HT-29 (cell line): ENCODE measurements at regions not wholly inside any gene's neighbourhood (a gene's known extent, or its start where the extent isn't known, plus 50 kb on each side); places are given as distances from the start of the nearest gene placed in this dataset.

ENCODE experiments used
- DNase-seq: peaks from one replicate; pipeline ENCODE4 v3.0.0-alpha.2; 2015; ENCODE audit warnings: low spot score

DNA sequence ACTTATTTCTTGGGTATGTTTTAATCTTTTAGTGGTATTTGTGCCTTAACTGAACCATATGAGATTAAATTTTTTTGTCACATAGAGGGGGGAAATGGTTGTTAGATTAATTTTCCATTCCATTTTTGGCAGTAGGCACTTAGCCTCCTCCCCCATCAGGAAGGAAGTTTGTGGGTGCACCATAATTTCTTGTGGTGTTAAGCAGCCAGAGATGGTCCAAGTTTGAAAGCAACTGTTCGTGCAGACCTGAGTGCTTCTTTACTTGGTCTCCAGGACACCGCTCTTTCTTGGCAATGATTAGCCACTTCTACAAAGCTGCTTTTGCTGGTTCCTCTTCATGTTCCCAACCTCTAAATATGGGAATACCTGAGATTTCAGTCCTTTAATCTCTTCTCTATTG is 92.7 kb upstream of the RPL34 start:
- DNase-seq = no peak

DNA sequence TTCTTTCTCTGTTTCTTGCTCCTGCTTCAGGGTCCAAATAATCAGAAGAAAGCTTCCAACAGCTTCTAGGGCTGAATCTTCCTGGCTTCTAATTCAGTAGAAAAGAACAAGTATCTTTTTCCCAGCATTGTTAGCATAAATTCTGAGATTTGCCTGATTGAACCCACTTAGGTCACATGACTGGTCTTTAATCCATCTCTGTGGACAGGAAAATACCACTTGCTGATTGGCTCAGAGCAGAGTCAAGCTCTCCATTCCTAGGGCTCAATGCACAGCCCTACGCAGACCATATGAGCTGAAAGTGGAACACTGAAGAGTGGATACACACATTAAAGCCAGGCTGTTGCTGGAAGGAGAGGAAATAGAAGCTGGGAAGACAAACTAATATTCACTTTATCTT is 99.6 kb upstream of the RPL34 start:
- no peak for DNase-seq

DNA sequence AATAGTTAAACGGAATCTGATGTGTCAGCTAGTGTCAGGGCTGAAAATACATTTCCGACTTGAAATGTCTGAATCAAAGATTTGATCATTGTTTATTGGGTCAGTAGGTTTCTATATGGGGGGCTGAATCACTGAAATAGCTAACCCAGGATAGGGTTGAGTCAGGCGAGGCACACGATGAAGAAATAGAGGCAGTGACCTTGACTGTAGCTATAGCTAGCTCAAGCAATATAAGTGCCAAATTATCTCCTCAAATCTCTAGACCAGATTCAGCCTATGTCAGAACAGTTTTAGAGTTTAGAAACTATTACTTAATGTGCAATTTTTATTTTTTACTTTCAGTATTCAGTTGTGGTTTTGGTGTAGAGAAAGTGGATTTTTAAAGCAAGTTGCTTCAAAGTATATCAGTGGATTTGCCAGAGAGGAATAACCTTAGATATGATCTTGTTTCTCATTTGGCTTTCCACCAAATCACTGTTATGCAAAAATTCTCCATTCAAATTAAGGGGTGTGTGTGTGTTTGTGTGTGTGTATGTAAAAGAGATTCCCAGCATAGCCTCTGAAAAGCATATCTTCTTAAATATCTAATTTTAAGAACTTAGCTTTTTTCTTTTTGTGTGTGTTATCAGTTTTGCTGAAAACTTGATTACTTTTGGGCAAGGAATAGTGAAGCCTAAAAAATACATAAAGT is 100.3 kb upstream of the RPL34 start:
- DNase-seq = no peak

DNA sequence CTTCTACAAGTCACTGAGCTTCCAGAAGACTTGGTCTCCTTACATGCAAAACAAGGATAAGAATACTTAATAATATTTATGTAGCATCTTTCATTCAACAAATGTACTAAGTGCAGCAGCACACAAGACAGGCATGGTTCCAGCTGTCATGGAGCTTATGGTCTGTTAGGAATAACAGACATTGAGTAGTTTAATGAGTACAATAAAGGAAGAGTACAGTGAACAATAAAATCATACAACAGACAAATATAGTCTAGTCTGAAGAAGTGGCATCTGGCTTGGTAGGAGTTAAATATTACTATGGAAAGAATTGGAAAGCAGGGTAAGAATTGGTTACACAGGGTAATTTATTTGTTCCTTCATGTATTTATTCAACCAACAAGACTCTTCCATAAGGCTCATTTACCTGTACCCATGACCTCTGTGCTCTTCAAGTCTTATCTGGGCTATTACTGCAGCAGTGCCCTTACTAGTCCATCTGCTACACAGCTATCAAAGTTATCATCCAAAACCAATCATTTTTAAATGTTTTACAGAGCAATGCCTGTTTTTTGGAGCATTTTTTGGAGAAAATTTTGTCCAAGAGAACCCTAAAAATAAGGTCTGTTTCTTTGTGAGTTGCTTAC is 101.1 kb upstream of the RPL34 start:
- no peak for DNase-seq

DNA sequence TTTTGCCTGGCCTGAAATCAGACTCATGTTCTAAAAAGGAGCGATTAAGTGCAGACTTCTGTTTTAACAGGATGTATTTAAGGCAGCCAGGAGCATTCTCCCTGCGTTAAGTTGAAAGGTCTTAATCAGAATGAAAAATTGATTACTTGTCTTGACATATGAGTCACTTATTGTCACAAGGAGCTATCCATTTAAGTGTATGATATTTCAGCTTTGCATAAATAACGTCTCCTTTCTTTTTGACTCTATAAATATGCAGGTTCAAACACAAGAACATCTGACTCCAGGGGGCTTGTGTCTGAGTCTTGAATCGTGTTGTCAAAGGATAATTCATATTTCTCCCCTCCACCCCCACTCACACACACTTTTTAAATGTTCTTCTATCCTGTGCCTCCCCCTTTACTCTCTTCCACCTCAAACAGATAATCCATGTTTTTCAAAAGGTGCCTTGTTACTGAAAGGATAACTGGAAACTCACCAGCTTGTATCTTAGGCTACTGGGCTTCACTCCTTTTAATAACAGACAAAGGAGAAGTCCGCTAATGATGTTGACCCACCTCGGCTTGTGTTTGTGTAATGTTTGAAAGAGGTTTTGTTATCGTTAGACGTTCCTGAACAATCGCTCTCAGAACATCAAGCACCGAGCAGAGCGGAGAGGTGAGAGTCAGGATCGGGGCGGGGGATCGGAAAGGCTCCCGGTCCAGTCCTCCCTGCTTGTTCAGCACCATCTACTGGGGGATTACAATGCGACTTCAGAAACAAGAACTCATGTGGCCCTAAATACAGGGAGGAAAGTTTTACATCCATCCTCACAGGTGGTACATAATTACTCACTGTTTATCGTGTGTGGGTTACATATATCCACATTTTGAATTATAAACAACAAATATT is 107.5 kb upstream of the RPL34 start:
- DNase-seq = peak; percentile 62

DNA sequence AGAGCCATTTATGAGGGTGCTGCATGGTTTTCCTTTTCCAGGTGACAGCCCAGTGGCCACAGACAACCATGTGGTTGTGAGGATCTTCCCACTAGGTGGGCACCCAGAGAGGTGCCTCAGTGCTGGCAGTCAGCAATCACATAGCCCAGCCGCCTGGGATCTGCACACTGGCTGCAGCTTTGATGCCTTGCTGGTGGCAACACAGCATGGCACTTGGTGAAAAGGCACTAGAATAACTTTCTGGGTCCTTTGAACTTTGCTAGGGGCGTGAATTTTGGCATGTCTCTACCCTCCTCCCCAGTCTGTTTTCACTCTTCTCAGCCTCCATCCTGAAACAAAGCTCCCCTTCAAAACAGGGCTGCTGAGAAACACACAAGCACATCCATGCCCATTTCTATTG is 108.8 kb upstream of the RPL34 start:
- DNase-seq = no peak

DNA sequence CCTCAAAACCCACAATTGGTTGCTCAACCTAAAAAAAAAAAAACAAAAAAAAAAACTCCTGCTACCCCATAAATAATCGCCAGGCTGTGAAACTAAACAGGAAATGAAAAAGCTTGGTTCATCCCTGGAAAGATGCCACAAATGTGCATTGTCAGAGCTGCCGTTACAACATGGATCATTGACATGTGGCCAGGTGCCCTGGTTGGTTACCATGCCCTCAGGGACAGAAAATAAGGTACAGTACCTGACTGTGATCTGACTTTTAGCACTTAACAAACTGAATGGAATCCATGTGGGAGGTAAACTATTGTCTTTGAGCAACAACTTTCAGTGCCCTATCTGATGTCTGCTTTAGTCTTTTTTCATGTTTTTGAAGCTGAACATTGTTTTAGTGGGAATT is 118.0 kb upstream of the RPL34 start:
- no peak for DNase-seq

DNA sequence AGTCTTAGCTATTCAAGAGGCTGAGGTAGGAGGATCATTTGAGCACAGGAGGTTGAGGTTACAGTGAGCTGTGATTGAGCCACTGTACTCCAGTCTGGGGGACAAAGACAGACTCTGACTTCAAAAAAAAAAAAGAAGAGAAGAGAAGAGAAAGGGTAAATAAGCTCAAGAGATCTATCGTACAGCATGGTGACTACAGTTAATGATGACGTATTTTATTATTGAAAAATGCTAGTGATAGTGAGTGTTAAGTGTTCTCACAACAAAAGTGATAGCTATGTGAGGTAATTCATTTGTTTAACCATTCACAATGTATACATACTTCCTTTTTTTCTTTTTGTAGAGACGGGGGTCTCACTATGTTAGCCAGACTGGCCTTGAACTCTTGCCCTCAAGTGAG is 121.5 kb upstream of the RPL34 start:
- DNase-seq = no peak

DNA sequence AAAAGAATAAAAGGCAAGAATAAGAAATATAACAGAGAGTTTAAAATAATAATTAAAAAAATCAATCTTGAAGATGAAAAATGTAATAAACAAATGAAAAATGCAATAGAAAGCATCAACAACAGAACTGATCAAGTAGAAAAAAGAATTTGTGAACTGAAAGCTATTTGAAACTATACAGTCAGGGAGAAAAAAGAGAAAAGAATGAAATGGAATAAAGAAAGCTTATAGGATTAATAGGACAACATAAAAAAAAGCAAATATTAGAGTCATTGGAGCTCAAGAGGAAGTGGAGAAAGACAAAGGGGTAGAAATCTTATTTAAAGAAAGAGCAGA is 126.8 kb upstream of the RPL34 start:
- no peak for DNase-seq

DNA sequence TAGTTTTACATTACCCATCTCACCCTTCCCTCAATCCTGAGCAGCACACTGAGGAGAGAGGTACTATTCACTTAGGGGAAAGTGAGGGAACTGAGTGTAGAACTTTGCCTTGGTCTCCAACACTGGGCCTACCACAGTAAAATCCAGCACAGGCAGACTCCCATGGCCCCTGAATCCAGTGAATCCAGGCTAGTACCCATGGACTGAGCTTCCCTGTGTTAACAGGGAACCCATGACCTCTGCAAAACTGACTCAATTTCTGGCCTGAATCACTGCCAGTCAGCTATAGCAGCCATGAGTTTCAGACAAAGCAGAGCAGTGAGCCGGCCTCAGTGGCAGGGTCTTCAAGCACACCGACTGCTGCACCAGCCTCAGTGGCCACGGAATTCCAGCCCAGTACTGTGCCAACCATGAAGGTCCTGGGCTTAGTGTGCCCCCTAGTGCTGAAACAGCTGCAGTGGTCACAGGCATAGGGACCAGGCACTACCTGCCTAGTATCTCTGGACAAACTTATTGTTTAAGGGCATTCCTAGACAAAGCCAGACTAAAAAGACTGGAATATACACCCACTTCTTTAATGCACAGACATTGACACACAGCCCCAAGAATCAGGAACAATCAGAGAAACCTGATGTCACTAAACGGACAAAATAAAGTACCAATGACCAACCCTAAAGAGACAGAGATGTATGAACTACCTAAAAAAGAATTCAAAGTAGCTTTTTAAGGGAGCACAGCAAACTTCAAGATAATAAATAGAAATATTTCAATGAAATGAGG is 127.4 kb upstream of the RPL34 start:
- no peak for DNase-seq

DNA sequence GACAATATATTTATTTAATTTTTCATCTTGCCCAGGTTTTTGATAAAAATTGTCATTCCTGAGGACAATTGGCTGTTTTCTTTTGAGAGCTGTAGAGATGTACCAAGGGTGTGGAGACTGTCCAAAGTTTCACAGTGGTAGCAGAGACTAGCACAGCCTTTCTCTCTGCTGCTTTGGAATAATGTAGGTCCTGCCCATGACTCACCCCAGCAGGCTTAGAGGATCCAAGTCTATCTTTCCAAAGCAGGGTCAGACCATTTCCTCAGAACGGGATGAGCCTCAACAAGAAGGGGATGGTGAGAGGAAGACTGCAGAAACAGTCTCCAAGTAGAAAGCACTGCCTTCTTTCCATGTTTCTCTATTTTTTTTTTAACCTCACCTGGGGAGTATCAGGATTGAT is 131.5 kb upstream of the RPL34 start:
- no peak for DNase-seq

DNA sequence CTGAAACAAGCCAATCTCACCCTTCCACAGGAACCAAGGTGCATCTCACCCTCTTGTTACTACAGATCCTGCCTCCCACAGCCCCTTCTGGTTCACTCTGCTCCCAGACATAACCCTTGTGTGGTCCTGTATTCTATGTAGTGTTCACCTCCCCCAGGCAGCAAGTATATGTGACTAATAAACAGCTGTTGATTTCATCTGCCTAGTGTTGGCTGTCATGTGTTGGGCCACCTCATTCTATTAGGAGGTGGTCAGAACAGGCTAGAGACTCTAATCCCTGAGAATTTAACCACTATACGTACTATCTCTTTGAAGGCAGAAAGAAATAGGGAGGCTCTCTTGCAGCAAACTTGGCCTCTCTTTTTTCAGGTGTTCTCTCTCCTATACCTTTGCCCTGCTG is 134.3 kb upstream of the RPL34 start:
- no peak for DNase-seq

DNA sequence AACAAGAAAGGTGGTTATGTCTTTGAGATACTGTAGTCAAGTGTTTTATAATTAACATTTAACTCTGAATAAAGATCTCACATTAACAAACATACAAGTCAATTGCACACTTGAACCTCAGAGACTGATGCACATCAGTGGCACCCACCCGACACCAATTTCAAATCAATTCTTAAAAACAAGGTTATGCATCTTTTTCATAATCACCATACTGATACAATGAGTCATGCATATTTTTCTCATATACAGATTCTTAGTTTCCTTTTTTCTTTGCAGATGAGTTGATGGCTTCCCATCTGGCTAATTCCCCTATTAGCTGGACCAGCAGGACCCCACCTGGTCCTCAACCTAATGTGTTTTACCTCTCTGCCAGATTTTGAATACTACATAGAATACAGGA is 136.2 kb upstream of the RPL34 start:
- DNase-seq = no peak

DNA sequence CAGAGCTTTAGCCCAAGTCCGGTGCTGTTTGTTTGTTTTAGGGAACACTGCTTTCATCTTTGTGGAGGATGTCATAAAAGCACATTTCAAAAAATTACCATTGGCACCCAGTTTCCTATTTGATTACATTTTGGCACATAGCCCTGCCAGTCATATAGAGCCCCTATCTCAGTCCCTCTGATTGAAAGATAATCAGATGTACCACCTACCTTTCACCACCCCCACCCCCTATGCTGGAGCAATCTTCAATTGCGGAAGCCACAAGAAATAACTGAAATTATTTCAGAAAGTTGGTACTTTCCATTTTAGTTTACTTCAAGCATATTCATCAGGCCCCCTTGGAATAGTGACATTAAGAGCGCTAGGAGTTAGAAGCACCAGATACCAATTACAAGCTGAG is 136.7 kb upstream of the RPL34 start:
- no peak for DNase-seq

DNA sequence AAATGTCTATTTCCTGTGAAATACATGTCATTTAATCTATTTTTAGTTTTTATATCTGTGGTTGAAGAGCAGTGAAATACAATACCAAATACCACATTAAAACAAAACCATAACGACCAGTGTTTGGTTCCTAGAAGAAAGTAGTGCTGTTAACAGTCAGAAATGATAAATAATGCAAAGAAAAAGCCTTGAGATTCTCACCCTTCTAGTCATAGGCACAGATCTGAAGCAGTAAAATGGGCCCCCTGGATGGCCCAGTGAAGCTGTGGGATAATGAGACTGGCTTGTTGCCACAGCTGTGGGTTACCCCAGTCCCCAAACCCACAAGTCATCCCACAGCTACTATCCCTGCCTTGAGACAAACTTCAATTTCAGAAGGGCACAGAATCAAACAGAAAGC is 137.3 kb upstream of the RPL34 start:
- DNase-seq = no peak

DNA sequence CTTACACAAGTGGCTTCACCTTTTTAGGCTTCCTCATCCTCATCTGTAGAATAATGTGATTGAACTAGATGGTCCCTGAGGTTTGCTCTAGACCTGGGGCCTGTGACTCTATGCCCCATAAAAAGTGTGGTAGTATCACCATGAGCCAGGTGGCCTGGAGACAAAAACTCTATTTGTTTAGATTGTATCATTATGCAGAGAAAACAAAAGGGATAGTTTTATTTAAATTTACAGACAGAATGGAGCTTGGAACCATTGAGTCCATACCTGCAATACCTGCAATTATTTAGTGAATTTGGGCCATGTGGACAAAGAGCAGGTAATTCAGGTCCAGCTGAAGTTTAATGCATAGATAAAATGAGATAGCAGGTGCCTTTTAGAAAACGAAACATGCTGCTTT is 139.5 kb upstream of the RPL34 start:
- no peak for DNase-seq

DNA sequence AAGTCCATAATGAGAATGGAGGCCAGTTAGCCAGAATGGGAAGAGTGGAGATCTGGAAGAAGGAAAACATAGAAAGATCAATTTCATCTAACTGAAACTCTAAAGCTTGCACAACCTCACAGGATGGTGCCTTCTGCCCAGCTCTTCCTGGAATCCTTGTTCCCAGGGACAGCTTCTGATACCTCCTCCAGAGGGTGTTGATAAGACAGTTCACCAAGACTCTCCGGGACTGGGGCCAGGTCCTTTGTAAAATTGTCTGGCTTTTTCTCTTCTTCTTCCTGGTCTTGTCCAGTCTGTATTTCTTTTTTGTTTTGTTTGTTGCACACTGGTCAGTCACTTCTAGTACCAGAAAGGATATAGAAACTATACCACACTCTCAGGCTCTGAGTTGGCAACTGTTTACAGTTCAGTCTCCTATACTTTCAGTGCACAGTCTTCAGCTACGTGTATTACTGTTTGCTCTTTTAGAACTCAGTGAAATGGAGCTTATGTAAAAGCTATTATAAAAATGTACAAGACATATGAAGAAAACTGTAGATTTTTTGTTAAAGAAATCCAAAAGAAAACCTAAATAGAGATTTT is 142.8 kb upstream of the RPL34 start:
- no peak for DNase-seq

DNA sequence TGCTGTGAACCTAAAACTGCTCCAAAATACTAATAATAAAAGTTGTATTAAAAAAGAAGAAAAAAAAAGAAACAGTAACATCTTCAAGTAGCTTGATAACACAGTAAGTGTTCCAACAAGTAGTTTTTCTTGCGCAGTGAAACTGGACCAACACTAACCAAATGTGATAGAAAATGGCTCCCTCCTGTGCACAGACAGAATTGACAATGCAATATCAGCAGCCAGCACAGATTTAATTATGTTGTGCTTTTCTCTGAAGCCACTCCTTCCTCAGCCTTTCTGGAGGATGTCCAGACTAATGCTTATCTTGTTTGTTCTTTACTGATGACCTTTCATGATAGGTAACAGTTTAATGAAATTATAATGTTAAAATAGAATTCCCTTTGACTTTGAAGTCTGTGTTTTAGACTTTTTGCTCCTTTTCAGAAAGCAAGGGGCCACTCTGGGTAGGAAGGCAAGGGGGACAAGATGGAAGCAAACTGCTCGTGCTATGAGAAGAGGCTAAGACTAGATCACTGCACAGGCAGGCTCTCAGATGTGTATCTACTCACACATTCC is 147.1 kb upstream of the RPL34 start:
- peak; percentile 8 for DNase-seq

DNA sequence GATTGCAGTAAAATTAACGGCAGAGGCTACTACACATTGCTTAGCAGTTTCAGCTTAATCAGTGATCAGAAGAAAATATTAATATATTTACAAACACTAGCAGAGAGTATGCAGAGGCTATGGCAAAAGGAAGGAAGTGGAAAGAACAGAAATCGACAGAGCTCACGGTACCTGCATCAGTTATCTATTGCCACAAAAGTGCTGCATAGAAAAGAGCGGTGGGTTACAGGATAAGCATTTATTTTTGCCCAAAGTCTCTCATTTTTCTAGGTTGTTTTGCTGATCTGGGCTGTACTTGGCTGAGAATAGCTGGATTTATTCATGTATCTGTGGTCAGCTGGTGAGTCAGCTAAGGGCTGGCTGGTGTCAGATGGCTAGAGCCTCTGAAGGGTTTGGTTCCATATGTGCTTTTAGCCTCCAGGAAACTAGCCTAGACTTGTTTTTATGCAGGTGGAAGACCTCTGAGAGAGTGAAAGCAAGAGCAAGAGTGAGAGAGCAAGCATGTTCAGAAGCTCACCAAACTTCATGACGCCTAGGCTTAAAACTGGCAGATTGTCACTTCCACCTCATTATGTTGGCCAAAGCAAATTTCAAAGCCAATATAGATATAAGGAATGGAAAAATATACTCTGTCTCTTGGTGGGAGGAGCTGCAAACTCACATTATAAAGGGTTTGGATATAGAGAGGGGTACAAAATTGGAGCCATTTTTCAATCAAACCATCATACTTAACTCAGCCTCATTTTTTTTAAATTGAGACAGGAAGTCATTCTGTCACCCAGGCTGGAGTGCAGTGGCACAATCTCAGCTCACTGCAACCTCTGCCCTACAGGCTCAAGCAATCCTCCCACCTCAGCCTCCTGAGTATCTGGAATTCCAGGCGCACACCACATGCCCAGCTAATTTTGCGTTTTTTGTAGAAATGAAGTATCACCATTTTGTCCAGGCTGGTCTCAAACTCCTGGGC is 153.2 kb upstream of the RPL34 start:
- peak; percentile 9 for DNase-seq

DNA sequence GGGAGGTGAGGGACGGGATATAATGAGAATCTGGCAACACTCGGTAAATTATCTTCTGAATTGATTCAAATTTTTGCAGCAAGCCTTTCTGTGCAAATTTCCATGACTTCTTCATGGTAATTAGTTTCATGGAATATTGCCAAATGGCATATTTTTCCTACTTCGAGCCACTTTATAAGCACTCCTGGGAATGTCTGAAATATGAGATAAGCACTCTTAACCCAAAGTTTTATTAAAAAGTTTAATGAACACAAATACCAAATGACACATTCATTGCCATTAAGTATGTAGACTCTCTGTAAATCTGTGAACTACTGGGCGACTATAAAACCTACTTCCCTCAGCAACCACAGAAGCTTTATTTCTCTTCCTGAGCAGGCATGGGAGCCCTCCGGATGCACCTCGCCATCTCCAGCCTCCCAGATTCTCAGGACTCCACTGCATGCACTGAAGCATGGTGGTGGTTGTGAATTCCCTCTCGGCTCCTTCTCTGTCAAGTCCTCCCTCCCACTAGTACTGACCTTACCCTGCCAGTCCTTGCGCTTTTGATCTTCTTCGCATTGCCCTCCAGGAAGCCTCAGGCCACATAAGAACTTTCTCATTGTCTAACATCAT is 154.4 kb upstream of the RPL34 start:
- no peak for DNase-seq
